ENCODE measurements at regions not wholly inside any gene's neighbourhood (a gene's known extent, or its start where the extent isn't known, plus 50 kb on each side); places are given as distances from the start of the nearest gene placed in this dataset.

- DNase-seq = no peak
Measured at GRCh38 chr15:87131067-87131466, 1051.4 kb downstream of the AGBL1 start.

GRCh38 chr15:87129916-87130315, 1050.2 kb downstream of the AGBL1 start:
- no peak for DNase-seq

- peak; percentile 1 for DNase-seq
Measured at GRCh38 chr15:87123676-87124382, 1044.2 kb downstream of the AGBL1 start.

- no peak for DNase-seq
Measured at GRCh38 chr15:87121336-87121735, 1041.7 kb downstream of the AGBL1 start.

- no peak for DNase-seq
Measured at GRCh38 chr15:87120555-87120954, 1040.9 kb downstream of the AGBL1 start.

GRCh38 chr15:87118846-87119245, 1039.2 kb downstream of the AGBL1 start:
- DNase-seq = no peak

GRCh38 chr15:87118435-87118834, 1038.8 kb downstream of the AGBL1 start:
- DNase-seq = no peak

GRCh38 chr15:87115795-87116194, 1036.1 kb downstream of the AGBL1 start:
- no peak for DNase-seq

GRCh38 chr15:87099916-87100315, 1020.2 kb downstream of the AGBL1 start:
- DNase-seq = no peak

GRCh38 chr15:87089551-87089950, 1009.9 kb downstream of the AGBL1 start:
- DNase-seq = no peak

GRCh38 chr15:87083201-87083600, 1003.5 kb downstream of the AGBL1 start:
- no peak for DNase-seq

GRCh38 chr15:87082581-87082980, 1002.9 kb downstream of the AGBL1 start:
- no peak for DNase-seq

GRCh38 chr15:87080547-87080946, 1000.9 kb downstream of the AGBL1 start:
- DNase-seq = no peak
